Heart left ventricle (tissue), 16 donors: ENCODE measurements at regions not wholly inside any gene's neighbourhood (a gene's known extent, or its start where the extent isn't known, plus 50 kb on each side); places are given as distances from the start of the nearest gene placed in this dataset.

Experiments used
- ATAC-seq, 4 donors: fragments of 200-7000 bp; cut with Tn5 transposase; one replicate each; pipeline ENCODE4 v1.9.1; 2020 to 2022; ENCODE audit warnings: moderate library complexity in 4 of 4, mild to moderate bottlenecking in 3 of 4, moderate number of reproducible peaks in 1 of 4
- DNase-seq, 5 donors: peaks; one replicate each; pipeline ENCODE4 v3.0.0-alpha.2; 2020
- H3K27ac ChIP-seq, 12 donors: fragments of 200-600 bp; sonication (generic) in 4 of 12; one replicate each; pipeline versions ENCODE4 v1.5.0 to v1.8.0; 2016 to 2022; ENCODE audit warnings: mild to moderate bottlenecking in 2 of 12
- H3K27me3 ChIP-seq, 9 donors: fragments of 200-600 bp; sonication (generic) in 2 of 9; one replicate each; pipeline versions ENCODE4 v1.5.1 to v1.8.0; 2016 to 2022; ENCODE audit warnings: mild to moderate bottlenecking in 3 of 9
- H3K36me3 ChIP-seq, 9 donors: fragments of 200-600 bp; sonication (generic) in 2 of 9; one replicate each; pipeline versions ENCODE4 v1.5.0 to v1.8.0; 2018 to 2022; ENCODE audit warnings: mild to moderate bottlenecking in 2 of 9
- H3K4me1 ChIP-seq, 12 donors: fragments of 200-600 bp; sonication (generic) in 4 of 12; one replicate each; pipeline versions ENCODE4 v1.5.0 to v1.8.0; 2016 to 2022; ENCODE audit warnings: mild to moderate bottlenecking in 3 of 12
- H3K4me3 ChIP-seq, 12 donors: fragments of 200-600 bp; sonication (generic) in 4 of 12; one replicate each; pipeline versions ENCODE4 v1.5.0 to v1.8.0; 2017 to 2022; ENCODE audit warnings: mild to moderate bottlenecking in 9 of 12, moderate library complexity in 4 of 12
- H3K9me3 ChIP-seq, 12 donors: fragments of 200-600 bp; sonication (generic) in 4 of 12; one replicate each; pipeline versions ENCODE4 v1.5.0 to v1.8.0; 2016 to 2022; ENCODE audit warnings: mild to moderate bottlenecking in 1 of 12
- POLR2A ChIP-seq, 2 donors: fragments of 450-650 bp; IDR thresholded peaks; one replicate each; pipeline ENCODE4 v1.6.1; 2017; ENCODE audit warnings: antibody characterized with exemption in 2 of 2, mild to moderate bottlenecking in 2 of 2, moderate library complexity in 2 of 2
- WGBS, 4 donors: extraction: QIAGEN DNeasy Blood & Tissue Kit in 2 of 4; methylation state at CpG; one replicate each; pipeline versions ENCODE4 v1.1.5 to v1.1.7; 2013 to 2018; 5-methylcytosine and 5-hydroxymethylcytosine counted together
- intact Hi-C, 10 donors: fragments of 100-400 bp; cut with DNase I; formaldehyde crosslinking; loops; one replicate each; pipeline versions ENCODE4 v1.11.1 to v1.14.2; 2022
- TF ChIP-seq, protein P1 (sequence below), 12 donors: fragments of 200-600 bp; sonication (generic) in 4 of 12; IDR thresholded peaks; one replicate each; pipeline versions ENCODE4 v1.5.0 to v1.8.0; 2018 to 2022; ENCODE audit warnings: antibody characterized with exemption in 12 of 12, mild to moderate bottlenecking in 5 of 12
- donor health status: ischemic (EF 13 %, LVEDD 7.1; RV severe dilation, severe dysfunction).
- donor health status: healthy with polysubstance abuse.
- donor health status: DM: no; HTN: yes; CAD: no.
- donor health status: DM: no; HTN: no; CAD: no.
- donor health status: ischemic (EF 25% LVEDD 6.9; RV normal size, moderate dysfunction).
- donor health status: ischemic (EF 25% LVEDD 5.7; RV mildly dilated, moderate dysfunction).
- donor health status: healthy.
- donor health status: DM: yes; HTN: yes; CAD: no.
- donor health status: ischemic (EF 35%, LVEDD 5.7; RV mildly dilated, moderate dysfunction).
- donor health status: nonischemic (EF 11% LVEDD 7.7; RV severe dilation, severe dysfunction).
- donor health status: DM: yes; HTN: yes; CAD: no.
- donor health status: PGD.
- donor health status: ischemic (EF 29% LVEDD 5.4; RV normal size, mild dysfunction).
- donor health status: nonischemic (EF 23%, LVEDD 6.1; RV moderate dilation, normal function).

DNA sequence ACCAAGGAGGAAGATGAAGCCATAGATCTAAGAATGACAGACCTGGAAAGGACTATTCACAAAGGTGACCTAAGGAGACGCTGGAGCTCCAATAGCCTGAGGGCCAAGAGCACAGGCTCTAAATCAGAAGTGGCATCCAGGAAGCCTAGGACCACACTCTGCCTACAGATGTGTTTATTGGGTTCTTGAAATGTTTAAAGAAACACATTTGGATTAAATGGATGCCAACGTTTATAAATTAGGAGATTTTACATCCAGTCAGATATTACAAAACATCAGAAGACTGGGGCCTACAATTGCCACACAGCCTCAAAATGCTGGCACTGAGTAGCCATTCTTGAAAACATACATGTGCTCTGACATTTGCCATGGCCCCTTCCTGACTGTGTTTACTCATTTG is 80.9 kb downstream of the HMHB1 start:
- H3K4me3 ChIP-seq = no peak overlapping the region
- intact Hi-C loops = no loop called here
- H3K9me3 ChIP-seq = no peaks in the 10 kb centered on the region
- no peak overlapping the region for H3K27ac ChIP-seq
- DNase-seq (no peak), ATAC-seq (no peak)
- H3K36me3 ChIP-seq = no peaks in the 10 kb centered on the region
- no peak for TF ChIP-seq POLR2A (IDR thresholded peaks at IDR 0.05)
- TF ChIP-seq, protein P1, sequence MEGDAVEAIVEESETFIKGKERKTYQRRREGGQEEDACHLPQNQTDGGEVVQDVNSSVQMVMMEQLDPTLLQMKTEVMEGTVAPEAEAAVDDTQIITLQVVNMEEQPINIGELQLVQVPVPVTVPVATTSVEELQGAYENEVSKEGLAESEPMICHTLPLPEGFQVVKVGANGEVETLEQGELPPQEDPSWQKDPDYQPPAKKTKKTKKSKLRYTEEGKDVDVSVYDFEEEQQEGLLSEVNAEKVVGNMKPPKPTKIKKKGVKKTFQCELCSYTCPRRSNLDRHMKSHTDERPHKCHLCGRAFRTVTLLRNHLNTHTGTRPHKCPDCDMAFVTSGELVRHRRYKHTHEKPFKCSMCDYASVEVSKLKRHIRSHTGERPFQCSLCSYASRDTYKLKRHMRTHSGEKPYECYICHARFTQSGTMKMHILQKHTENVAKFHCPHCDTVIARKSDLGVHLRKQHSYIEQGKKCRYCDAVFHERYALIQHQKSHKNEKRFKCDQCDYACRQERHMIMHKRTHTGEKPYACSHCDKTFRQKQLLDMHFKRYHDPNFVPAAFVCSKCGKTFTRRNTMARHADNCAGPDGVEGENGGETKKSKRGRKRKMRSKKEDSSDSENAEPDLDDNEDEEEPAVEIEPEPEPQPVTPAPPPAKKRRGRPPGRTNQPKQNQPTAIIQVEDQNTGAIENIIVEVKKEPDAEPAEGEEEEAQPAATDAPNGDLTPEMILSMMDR (IDR thresholded peaks at IDR 0.05) = no peak
- 91 to 97% (median 95%) methylated on average over 2 of the region's 2 CpGs for WGBS, 4 donors
- peaks cover 0 to 15% (median 4%) of the 10 kb centered on the region in 12 donors for H3K4me1 ChIP-seq
- H3K27me3 ChIP-seq = no peaks in the 10 kb centered on the region

DNA sequence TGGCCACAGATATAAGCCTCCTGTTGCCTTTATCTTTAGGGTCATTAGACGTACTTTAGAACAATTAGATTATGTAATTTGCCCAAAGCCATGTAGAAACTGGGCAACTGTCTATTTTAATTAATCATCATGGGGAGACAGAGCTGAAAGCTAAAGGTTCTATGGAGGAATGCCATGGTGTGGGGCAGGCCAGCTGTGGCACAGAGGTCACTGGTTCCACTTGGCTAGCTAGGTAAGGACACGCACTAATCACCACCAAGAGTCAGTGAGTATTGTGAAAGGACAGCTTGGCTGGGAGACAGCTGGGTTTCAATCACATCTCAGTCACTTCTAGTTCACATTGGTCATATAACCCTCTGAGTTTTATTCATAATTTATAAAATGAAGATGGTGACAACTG is 81.7 kb downstream of the HMHB1 start:
- ATAC-seq = peak in 2 of 4 donors; percentile 70
- peak in 1 of 5 donors; percentile 31 for DNase-seq
- H3K9me3 ChIP-seq = no peaks in the 10 kb centered on the region

DNA sequence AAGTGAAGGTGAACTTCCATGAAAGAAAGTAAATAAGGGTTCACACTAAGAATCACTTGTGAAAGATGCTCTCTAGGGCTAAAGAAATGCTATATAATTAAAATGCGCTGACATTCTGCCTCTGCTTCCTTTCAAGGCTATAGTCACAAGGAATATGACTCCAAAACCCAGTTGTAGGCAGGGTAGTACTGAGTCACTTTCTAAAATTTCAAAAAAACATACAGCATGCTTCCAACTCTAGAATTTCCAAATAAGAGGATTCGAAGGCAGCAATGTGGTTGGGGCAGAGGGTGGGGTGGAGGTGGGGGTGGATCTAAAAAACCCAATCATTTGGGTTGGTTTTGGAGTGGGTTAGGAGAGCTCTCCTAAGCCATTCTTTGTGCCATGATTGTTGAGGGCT is 84.6 kb downstream of the HMHB1 start:
- Histone ChIP-seq H3K27ac (no peak overlapping the region), H3K4me3 (no peak overlapping the region), H3K9me3 (no peaks in the 10 kb centered on the region), H3K4me1 (peaks cover 0 to 4% (median 0%) of the 10 kb centered on the region in 12 donors), H3K27me3 (no peaks in the 10 kb centered on the region), H3K36me3 (no peaks in the 10 kb centered on the region)
- DNase-seq = no peak
- TF ChIP-seq, protein P1 (IDR thresholded peaks at IDR 0.05) = no peak
- no peak for TF ChIP-seq POLR2A (IDR thresholded peaks at IDR 0.05)
- WGBS, 4 donors = 89 to 94% (median 92%) methylated on average over 2 of the region's 2 CpGs
- intact Hi-C loops = no loop called here
- no peak for ATAC-seq

More for the DNA sequence above, 81.7 kb downstream of the HMHB1 start:
- intact Hi-C loops = no loop called here
- no peak overlapping the region for H3K27ac ChIP-seq
- H3K27me3 ChIP-seq = no peaks in the 10 kb centered on the region
- WGBS, 4 donors = 73 to 88% (median 79%) methylated on average over 2 of the region's 2 CpGs
- H3K4me1 ChIP-seq = peaks cover 0 to 8% (median under 1%) of the 10 kb centered on the region in 12 donors
- H3K4me3 ChIP-seq = no peak overlapping the region
- H3K36me3 ChIP-seq = no peaks in the 10 kb centered on the region
- TF ChIP-seq, protein P1 (IDR thresholded peaks at IDR 0.05) = no peak
- no peak for TF ChIP-seq POLR2A (IDR thresholded peaks at IDR 0.05)

GRCh38 chr5:143896966-143897365 is 85.0 kb downstream of the HMHB1 start:
- ATAC-seq (peak in 1 of 4 donors; percentile 26), DNase-seq (peak in 1 of 5 donors; percentile 48)
- intact Hi-C loops = no loop called here
- no peaks in the 10 kb centered on the region for H3K27me3 ChIP-seq
- peak overlapping the region in 1 of 12 donors; percentile 35 for H3K27ac ChIP-seq
- H3K4me1 ChIP-seq = peaks cover 0 to 4% (median 0%) of the 10 kb centered on the region in 12 donors
- no peaks in the 10 kb centered on the region for H3K9me3 ChIP-seq
- H3K36me3 ChIP-seq = no peaks in the 10 kb centered on the region
- H3K4me3 ChIP-seq = no peak overlapping the region
- no peak for TF ChIP-seq POLR2A (IDR thresholded peaks at IDR 0.05)
- TF ChIP-seq, protein P1 (IDR thresholded peaks at IDR 0.05) = no peak
